ENCODE measurements at regions not wholly inside any gene's neighbourhood (a gene's known extent, or its start where the extent isn't known, plus 50 kb on each side); places are given as distances from the start of the nearest gene placed in this dataset.

DNA sequence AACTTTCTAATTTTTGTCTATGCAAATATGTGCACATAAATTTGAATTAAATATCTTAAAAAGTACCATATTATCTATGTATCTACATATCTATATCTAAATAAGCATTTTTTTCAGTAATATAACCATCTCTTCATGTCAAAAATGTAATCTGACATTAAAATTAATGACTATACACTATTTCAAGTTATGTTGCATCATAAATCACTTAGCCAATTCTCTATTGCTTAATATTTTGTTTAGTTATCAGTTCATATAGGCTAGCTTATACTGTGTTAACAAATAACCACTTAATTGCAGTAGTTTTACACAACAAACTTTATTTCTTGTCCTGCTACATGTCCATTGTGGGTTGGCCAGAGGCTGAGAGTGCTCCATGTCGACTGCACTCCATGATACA lies 360.8 kb downstream of the EPM2A start:
- Histone ChIP-seq H3K79me1 (ENCODE audit: low read depth, low read length) (no peaks in the 10 kb centered on the region), H3K4me3 (ENCODE audit: extremely low read depth in 1 of 4, insufficient read depth in 2 of 4, low read depth in 3 of 4, low read length in 4 of 4) (no peak overlapping the region), H3K23me2 (ENCODE audit: low read depth, low read length) (no peaks in the 10 kb centered on the region; the same call in 1 of the 2 replicates), H3K27ac (ENCODE audit: low read depth, low read length) (no peak overlapping the region), H2BK5ac (ENCODE audit: low read depth, low read length) (no peak overlapping the region), H3K4me1 (replicated peaks in 1 of 4; ENCODE audit: control insufficient read depth in 3 of 4, insufficient read depth in 4 of 4, low read length in 3 of 4) (no peaks in the 10 kb centered on the region), H3K14ac (ENCODE audit: insufficient read length) (no peak overlapping the region), H3K27me3 (replicated peaks in 1 of 4; ENCODE audit: control insufficient read depth in 3 of 4, extremely low read depth in 1 of 4, insufficient read depth in 3 of 4, low read length in 3 of 4) (no peaks in the 10 kb centered on the region; a peak in 1 of 7 replicates), H3K9ac (replicated peaks in 1 of 4; ENCODE audit: extremely low read depth in 1 of 4, low read depth in 3 of 4, low read length in 3 of 4) (no peak overlapping the region), H2BK12ac (ENCODE audit: low read depth, low read length) (no peak overlapping the region), H3K79me2 (ENCODE audit: control insufficient read depth in 1 of 2, insufficient read depth in 2 of 2, low read length in 2 of 2) (no peaks in the 10 kb centered on the region), H3K23ac (ENCODE audit: insufficient read length) (no peak overlapping the region), H3K36me3 (ENCODE audit: control insufficient read depth in 2 of 4, insufficient read depth in 4 of 4, low read length in 3 of 4) (no peaks in the 10 kb centered on the region), H2BK120ac (replicated peaks; ENCODE audit: low read depth, low read length) (no peak overlapping the region), H3K4ac (replicated peaks; ENCODE audit: insufficient read length, low read depth, low read length) (no peak overlapping the region), H2BK15ac (ENCODE audit: low read length) (no peak overlapping the region), H3K18ac (ENCODE audit: extremely low read depth, low read length) (no peak overlapping the region), H4K20me1 (replicated peaks in 1 of 2; ENCODE audit: control insufficient read depth in 1 of 2, insufficient read depth in 2 of 2, low read length in 2 of 2) (no peaks in the 10 kb centered on the region), H2BK20ac (ENCODE audit: low read length) (no peak overlapping the region), H4K5ac (ENCODE audit: insufficient read length, low read depth, low read length) (no peak overlapping the region), H4K8ac (ENCODE audit: extremely low read depth, insufficient read depth, low read length) (no peak overlapping the region), H3K56ac (replicated peaks; ENCODE audit: insufficient read length, low read depth, low read length) (no peak overlapping the region), H3K9me3 (ENCODE audit: insufficient read depth in 2 of 2, low read depth in 1 of 2, low read length in 1 of 2) (no peaks in the 10 kb centered on the region), H4K91ac (replicated peaks; ENCODE audit: insufficient read length, low read length) (no peak overlapping the region), H2AK5ac (ENCODE audit: low read depth, low read length) (no peak overlapping the region), H2AFZ (ENCODE audit: low read length) (no peak overlapping the region), H3K4me2 (ENCODE audit: insufficient read depth in 1 of 2, low read depth in 2 of 2, low read length in 2 of 2) (no peak overlapping the region)
- POLR2A ChIA-PET (ENCODE audit: partially characterized antibody) = no interaction called here
- CTCF ChIA-PET (ENCODE audit: partially characterized antibody) = interaction anchor here (1.8 kb wide), 1 partner anchor 259 kb away, joined by 5 read pairs; no protein-coding TSS in a partner anchor
- no peak for DNase-seq (ENCODE audit: low read depth in 1 of 2, low spot score in 2 of 2)
- WGBS, 2 experiments (ENCODE audit: extremely low coverage in 1 of 2, insufficient coverage in 1 of 2, insufficient read length in 1 of 2, insufficient replicate concordance in 2 of 2, low coverage in 1 of 2, low lambda C conversion rate in 2 of 2, missing lambda C conversion rate in 1 of 2) = 82% methylated on average over 1 of the region's 1 CpG; no CpG with 5 or more reads in 1 of the 2 experiments
- FAIRE-seq = no peak
- no peak for TF ChIP-seq CBX5 (IDR thresholded peaks at IDR 0.05; ENCODE audit: low read depth, low read length)
- no peak for TF ChIP-seq TAF1 (IDR thresholded peaks at IDR 0.05; ENCODE audit: low read depth, low read length)
- no peak for TF ChIP-seq MAFK (IDR thresholded peaks at IDR 0.05; ENCODE audit: low read depth, low read length)
- TF ChIP-seq JUND (IDR thresholded peaks at IDR 0.05; ENCODE audit: low read length) = no peak
- no peak for TF ChIP-seq CEBPB (IDR thresholded peaks at IDR 0.05; ENCODE audit: low read depth, low read length)

Measured in H1 (cell line).